ENCODE measurements at regions not wholly inside any gene's neighbourhood (a gene's known extent, or its start where the extent isn't known, plus 50 kb on each side); places are given as distances from the start of the nearest gene placed in this dataset.

GRCh38 chr12:107474099-107474498 is 211.5 kb upstream of the PWP1 start:
- no peak for DNase-seq (ENCODE audit: low read depth)

GRCh38 chr12:107474639-107475539 is 210.7 kb upstream of the PWP1 start:
- no peak for DNase-seq (ENCODE audit: low read depth)

GRCh38 chr12:107475900-107476299 is 209.7 kb upstream of the PWP1 start:
- DNase-seq (ENCODE audit: low read depth): no peak

- no peak for DNase-seq (ENCODE audit: low read depth)
Observed at GRCh38 chr12:107477018-107477417, 208.6 kb upstream of the PWP1 start.

- DNase-seq (ENCODE audit: low read depth): no peak
Observed at GRCh38 chr12:107477947-107478610, 207.5 kb upstream of the PWP1 start.

GRCh38 chr12:107478881-107479280 is 206.7 kb upstream of the PWP1 start:
- no peak for DNase-seq (ENCODE audit: low read depth)

GRCh38 chr12:107480836-107481608 is 204.6 kb upstream of the PWP1 start:
- no peak for DNase-seq (ENCODE audit: low read depth)

- no peak for DNase-seq (ENCODE audit: low read depth)
Observed at GRCh38 chr12:107484230-107484629, 201.4 kb upstream of the PWP1 start.

GRCh38 chr12:107484941-107485340 is 200.7 kb upstream of the PWP1 start:
- DNase-seq (ENCODE audit: low read depth): no peak

GRCh38 chr12:107485731-107486130 is 199.9 kb upstream of the PWP1 start:
- no peak for DNase-seq (ENCODE audit: low read depth)

- DNase-seq (ENCODE audit: low read depth): no peak
Observed at GRCh38 chr12:107486140-107486892, 199.3 kb upstream of the PWP1 start.

- no peak for DNase-seq (ENCODE audit: low read depth)
Observed at GRCh38 chr12:107487011-107487680, 198.5 kb upstream of the PWP1 start.

GRCh38 chr12:107488666-107489065 is 196.9 kb upstream of the PWP1 start:
- no peak for DNase-seq (ENCODE audit: low read depth)

- no peak for DNase-seq (ENCODE audit: low read depth)
Observed at GRCh38 chr12:107490010-107490409, 195.6 kb upstream of the PWP1 start.

GRCh38 chr12:107491856-107492255 is 193.7 kb upstream of the PWP1 start:
- no peak for DNase-seq (ENCODE audit: low read depth)

- no peak for DNase-seq (ENCODE audit: low read depth)
Observed at GRCh38 chr12:107492393-107493134, 193.0 kb upstream of the PWP1 start.

- no peak for DNase-seq (ENCODE audit: low read depth)
Observed at GRCh38 chr12:107493135-107493494, 192.5 kb upstream of the PWP1 start.

- no peak for DNase-seq (ENCODE audit: low read depth)
Observed at GRCh38 chr12:107493666-107494065, 191.9 kb upstream of the PWP1 start.

GRCh38 chr12:107494331-107494730 is 191.3 kb upstream of the PWP1 start:
- no peak for DNase-seq (ENCODE audit: low read depth)

GRCh38 chr12:107495604-107496003 is 190.0 kb upstream of the PWP1 start:
- DNase-seq (ENCODE audit: low read depth): no peak

GRCh38 chr12:107497231-107497630 is 188.4 kb upstream of the PWP1 start:
- DNase-seq (ENCODE audit: low read depth): no peak
